HepG2 (cell line): ENCODE measurements at regions not wholly inside any gene's neighbourhood (a gene's known extent, or its start where the extent isn't known, plus 50 kb on each side); places are given as distances from the start of the nearest gene placed in this dataset.

ENCODE experiments used
- ADNP ChIP-seq: sonication (generic); formaldehyde crosslinking; IDR thresholded peaks from 2 replicates; pipeline ENCODE4 v1.4.0; 2020; ENCODE audit warnings: missing genetic modification reagents
- CTCF ChIP-seq: sonication (generic); formaldehyde crosslinking; IDR thresholded peaks from 2 replicates; pipeline ENCODE4 v1.5.0; 2020; ENCODE audit warnings: mild to moderate bottlenecking, missing genetic modification reagents, moderate library complexity
- ESRRA ChIP-seq: sonication (generic); formaldehyde crosslinking; IDR thresholded peaks from 2 replicates; pipeline ENCODE4 v1.5.1; 2020; ENCODE audit warnings: mild to moderate bottlenecking, low read depth, missing genetic modification reagents
- KLF11 ChIP-seq: IDR thresholded peaks from 2 replicates; pipeline ENCODE4 v1.6.1; 2016; ENCODE audit warnings: missing compliant biosample characterization
- NONO ChIP-seq, 2 experiments: fragments of 450-650 bp in 1 of 2; sonication (generic) in 1 of 2; formaldehyde crosslinking in 1 of 2; IDR thresholded peaks in 1 of 2; conservative IDR thresholded peaks in 1 of 2; 2 replicates each; pipeline versions ENCODE4 v1.6.1 to v1.8.0; 2017 to 2022; ENCODE audit warnings: mild to moderate bottlenecking in 1 of 2, missing genetic modification reagents in 1 of 2, moderate library complexity in 1 of 2
- NR2F6 ChIP-seq, 2 experiments: IDR thresholded peaks; 2 replicates each; pipeline ENCODE4 v1.6.1; 2016; ENCODE audit warnings: antibody characterized with exemption in 1 of 2, mild to moderate bottlenecking in 1 of 2
- PRDM4 ChIP-seq: sonication (generic); formaldehyde crosslinking; IDR thresholded peaks from 2 replicates; pipeline ENCODE4 v1.9.0; 2021; ENCODE audit warnings: missing genetic modification reagents, borderline replicate concordance
- RAD51 ChIP-seq: fragments of 450-650 bp; IDR thresholded peaks from 2 replicates; pipeline ENCODE4 v1.6.1; 2016; ENCODE audit warnings: borderline replicate concordance
- SMARCC2 ChIP-seq: fragments of 450-650 bp; IDR thresholded peaks from 2 replicates; pipeline ENCODE4 v1.6.1; 2017; ENCODE audit warnings: antibody characterized with exemption, mild to moderate bottlenecking
- XRCC5 ChIP-seq: fragments of 200-400 bp; formaldehyde crosslinking; optimal IDR thresholded peaks from 2 replicates; pipeline ENCODE3; 2017; ENCODE audit warnings: mild to moderate bottlenecking, low read length
- ZNF382 ChIP-seq: sonication (generic); formaldehyde crosslinking; IDR thresholded peaks from 2 replicates; pipeline ENCODE4 v1.5.0; 2020; ENCODE audit warnings: missing genetic modification reagents, mild to moderate bottlenecking, borderline replicate concordance
- ZNF407 ChIP-seq: sonication (generic); formaldehyde crosslinking; IDR thresholded peaks from one replicate; pipeline ENCODE4 v1.5.1; 2020; ENCODE audit warnings: mild to moderate bottlenecking, missing genetic modification reagents; ENCODE audit errors: not compliant biosample characterization
- ZNF431 ChIP-seq: sonication (generic); formaldehyde crosslinking; IDR thresholded peaks from 2 replicates; pipeline ENCODE4 v1.9.0; 2022; ENCODE audit warnings: missing genetic modification reagents, low read depth, mild to moderate bottlenecking, borderline replicate concordance
- ZNF616 ChIP-seq: sonication (generic); formaldehyde crosslinking; IDR thresholded peaks from 2 replicates; pipeline ENCODE4 v1.5.0; 2020; ENCODE audit warnings: low read depth, mild to moderate bottlenecking, missing genetic modification reagents
- ZNF710 ChIP-seq: sonication (generic); formaldehyde crosslinking; IDR thresholded peaks from 2 replicates; pipeline ENCODE4 v1.5.0; 2020; ENCODE audit warnings: mild to moderate bottlenecking, missing genetic modification reagents, borderline replicate concordance

- TF ChIP-seq ZNF710 (CRISPR knock-in tag) (no peak), NR2F6 (IDR thresholded peaks at IDR 0.05) (peak; percentile 73), NR2F6 (CRISPR knock-in tag; IDR thresholded peaks at IDR 0.05) (peak; percentile 74), ZNF382 (CRISPR knock-in tag) (no peak), ZNF431 (CRISPR knock-in tag) (no peak), XRCC5 (peak; percentile 64), NONO (IDR thresholded peaks at IDR 0.05) (no peak), NONO (CRISPR knock-in tag; conservative IDR thresholded peaks at IDR 0.05) (no peak), RAD51 (no peak), CTCF (CRISPR knock-in tag) (peak; percentile 91), SMARCC2 (no peak), ZNF407 (CRISPR knock-in tag) (no peak), ZNF616 (CRISPR knock-in tag) (no peak), PRDM4 (CRISPR knock-in tag) (no peak), ESRRA (CRISPR knock-in tag) (no peak), ADNP (CRISPR knock-in tag) (no peak), KLF11 (CRISPR knock-in tag) (0 out of 2 replicates have a peak, but pooled peaks have one; percentile 34)
Observed at GRCh38 chr2:17309741-17310339, 208.4 kb downstream of the RAD51AP2 start (continued).
